H9 (cell line): ENCODE measurements at regions not wholly inside any gene's neighbourhood (a gene's known extent, or its start where the extent isn't known, plus 50 kb on each side); places are given as distances from the start of the nearest gene placed in this dataset.

Source experiments
- DNase-seq: peaks from one replicate; pipeline ENCODE4 v3.0.0-alpha.2; 2017
- H2AFZ ChIP-seq: one replicate; pipeline ENCODE4 v1.6.1; 2013; ENCODE audit warnings: mild to moderate bottlenecking, low read length, control low read depth, moderate library complexity
- H2AK5ac ChIP-seq: 2 replicates; pipeline ENCODE4 v1.6.1; 2013; ENCODE audit warnings: low read length, control low read depth, mixed read lengths; ENCODE audit not compliant: insufficient read length
- H2BK120ac ChIP-seq: one replicate; pipeline ENCODE4 v1.6.1; 2013; ENCODE audit warnings: low read depth, mild to moderate bottlenecking, low read length, control low read depth, inconsistent platforms; ENCODE audit not compliant: poor library complexity, severe bottlenecking
- H2BK12ac ChIP-seq: 2 replicates; pipeline ENCODE4 v1.6.1; 2013; ENCODE audit warnings: low read length, control low read depth, mixed read lengths, low read depth; ENCODE audit not compliant: insufficient read length
- H2BK15ac ChIP-seq: 2 replicates; pipeline ENCODE4 v1.6.1; 2013; ENCODE audit warnings: low read depth, low read length, control low read depth
- H2BK20ac ChIP-seq: one replicate; pipeline ENCODE4 v1.6.1; 2013; ENCODE audit warnings: low read depth, mild to moderate bottlenecking, low read length, control low read depth, inconsistent platforms; ENCODE audit not compliant: poor library complexity, severe bottlenecking
- H2BK5ac ChIP-seq: 2 replicates; pipeline ENCODE4 v1.6.1; 2013; ENCODE audit warnings: low read length, control low read depth, mixed read lengths; ENCODE audit not compliant: insufficient read length
- H3K14ac ChIP-seq: 2 replicates; pipeline ENCODE4 v1.6.1; 2013; ENCODE audit warnings: low read length, control low read depth; ENCODE audit not compliant: insufficient read depth
- H3K18ac ChIP-seq: 2 replicates; pipeline ENCODE4 v1.6.1; 2013; ENCODE audit warnings: low read depth, mild to moderate bottlenecking, mixed read lengths, low read length, control low read depth; ENCODE audit not compliant: insufficient read length
- H3K23ac ChIP-seq: 2 replicates; pipeline ENCODE4 v1.6.1; 2013; ENCODE audit warnings: low read length, control low read depth, mixed read lengths, low read depth; ENCODE audit not compliant: insufficient read length
- H3K23me2 ChIP-seq: 2 replicates; pipeline ENCODE4 v1.6.1; 2013; ENCODE audit warnings: low read depth, mild to moderate bottlenecking, mixed read lengths, low read length, control low read depth; ENCODE audit not compliant: insufficient read length, poor library complexity, severe bottlenecking
- H3K27ac ChIP-seq: 2 replicates; pipeline ENCODE4 v1.5.1; 2013; ENCODE audit warnings: low read length, control low read depth, mixed read lengths, low read depth; ENCODE audit not compliant: insufficient read length
- H3K27me3 ChIP-seq: 2 replicates; pipeline ENCODE4 v1.6.1; 2013; ENCODE audit warnings: low read length, control low read depth, inconsistent platforms; ENCODE audit not compliant: insufficient read depth
- H3K4ac ChIP-seq: 2 replicates; pipeline ENCODE4 v1.6.1; 2013; ENCODE audit warnings: low read depth, mild to moderate bottlenecking, control low read depth, inconsistent platforms, low read length, moderate library complexity
- H3K4me1 ChIP-seq: 2 replicates; pipeline ENCODE4 v1.6.1; 2013; ENCODE audit warnings: low read length, control low read depth, inconsistent platforms; ENCODE audit not compliant: insufficient read depth
- H3K4me2 ChIP-seq: 2 replicates; pipeline ENCODE4 v1.6.1; 2013; ENCODE audit warnings: low read length, control low read depth, mixed read lengths; ENCODE audit not compliant: insufficient read length, insufficient read depth
- H3K56ac ChIP-seq: 2 replicates; pipeline ENCODE4 v1.6.1; 2013; ENCODE audit warnings: low read depth, mild to moderate bottlenecking, mixed read lengths, low read length, control low read depth; ENCODE audit not compliant: insufficient read length
- H3K79me1 ChIP-seq: 2 replicates; pipeline ENCODE4 v1.6.1; 2013; ENCODE audit warnings: low read depth, mild to moderate bottlenecking, moderate library complexity, low read length, control low read depth, inconsistent platforms; ENCODE audit not compliant: insufficient read depth, poor library complexity, severe bottlenecking
- H3K79me2 ChIP-seq: 2 replicates; pipeline ENCODE4 v1.6.1; 2013; ENCODE audit warnings: low read length, control low read depth, inconsistent platforms; ENCODE audit not compliant: insufficient read depth
- H3K9ac ChIP-seq: 2 replicates; pipeline ENCODE4 v1.6.1; 2013; ENCODE audit warnings: low read length, control low read depth, mixed read lengths; ENCODE audit not compliant: insufficient read length; ENCODE audit errors: extremely low read depth
- H3K9me3 ChIP-seq: one replicate; pipeline ENCODE4 v1.6.1; 2013; ENCODE audit warnings: low read depth, low read length, inconsistent platforms; ENCODE audit not compliant: control insufficient read depth
- H3T11ph ChIP-seq: one replicate; pipeline ENCODE4 v1.6.1; 2013; ENCODE audit warnings: mild to moderate bottlenecking, low read length, control low read depth, inconsistent platforms
- H4K20me1 ChIP-seq: one replicate; pipeline ENCODE4 v1.6.1; 2013; ENCODE audit not compliant: control insufficient read depth, insufficient read length, insufficient read depth
- H4K5ac ChIP-seq: 2 replicates; pipeline ENCODE4 v1.6.1; 2013; ENCODE audit warnings: low read depth, mild to moderate bottlenecking, mixed read lengths, low read length, control low read depth; ENCODE audit not compliant: insufficient read length
- H4K8ac ChIP-seq: replicated peaks from 2 replicates; pipeline ENCODE4 v1.6.1; 2013; ENCODE audit warnings: low read length, control low read depth, mixed read lengths, low read depth; ENCODE audit not compliant: insufficient read length
- H4K91ac ChIP-seq: 2 replicates; pipeline ENCODE4 v1.6.1; 2013; ENCODE audit warnings: low read depth, mild to moderate bottlenecking, moderate library complexity, mixed read lengths, low read length, control low read depth; ENCODE audit not compliant: insufficient read length
- H3K27ac Mint-ChIP-seq, 3 experiments: 2 replicates in 2 of 3; 3 replicates in 1 of 3; pipeline ENCODE4 v1.8.0; 2020 to 2021; ENCODE audit warnings: mixed read lengths in 3 of 3, mild to moderate bottlenecking in 1 of 3, moderate library complexity in 1 of 3
- H3K27me3 Mint-ChIP-seq: 2 replicates; pipeline ENCODE4 v1.8.0; 2021; ENCODE audit warnings: low read depth, mild to moderate bottlenecking, moderate library complexity, mixed read lengths
- H3K36me3 Mint-ChIP-seq, 3 experiments: 2 replicates in 2 of 3; 3 replicates in 1 of 3; pipeline ENCODE4 v1.8.0; 2020 to 2021; ENCODE audit warnings: low read depth in 3 of 3, mixed read lengths in 3 of 3; ENCODE audit not compliant: insufficient read depth in 1 of 3
- H3K4me1 Mint-ChIP-seq, 2 experiments: 2 replicates each; pipeline ENCODE4 v1.8.0; 2020; ENCODE audit warnings: mixed read lengths in 2 of 2
- H3K4me3 Mint-ChIP-seq, 2 experiments: 2 replicates in 1 of 2; 3 replicates in 1 of 2; pipeline ENCODE4 v1.8.0; 2020 to 2021; ENCODE audit warnings: mild to moderate bottlenecking in 2 of 2, mixed read lengths in 2 of 2, moderate library complexity in 1 of 2
- H3K9me3 Mint-ChIP-seq, 2 experiments: 2 replicates in 1 of 2; 3 replicates in 1 of 2; pipeline ENCODE4 v1.8.0; 2020; ENCODE audit warnings: mild to moderate bottlenecking in 2 of 2, mixed read lengths in 2 of 2, moderate library complexity in 1 of 2
- CTCF ChIP-seq: fragments of 200-600 bp; sonication (generic); conservative IDR thresholded peaks from 3 replicates; pipeline ENCODE4 v1.8.0; 2021; ENCODE audit warnings: antibody characterized with exemption, mild to moderate bottlenecking
- WGBS: extraction: QIAGEN DNeasy Blood & Tissue Kit; methylation state at CpG from one replicate; pipeline ENCODE4 v1.1.7; 2013; ENCODE audit warnings: missing lambda C conversion rate, low lambda C conversion rate, mixed read lengths; ENCODE audit not compliant: insufficient read length; ENCODE audit errors: extremely low coverage; 5-methylcytosine and 5-hydroxymethylcytosine counted together

GRCh38 chr19:32231691-32232090 is 113.7 kb upstream of the ZNF507 start:
- Histone ChIP-seq H3T11ph (no peak overlapping the region), H3K23me2 (no peaks in the 10 kb centered on the region), H2BK20ac (no peak overlapping the region), H3K27ac (no peak overlapping the region), H2AK5ac (no peak overlapping the region), H3K9ac (no peak overlapping the region), H3K18ac (no peak overlapping the region), H2BK15ac (no peak overlapping the region), H3K4me2 (no peak overlapping the region), H3K14ac (no peak overlapping the region), H3K23ac (no peak overlapping the region), H2AFZ (no peak overlapping the region), H3K27me3 (no peaks in the 10 kb centered on the region), H3K4me1 (no peaks in the 10 kb centered on the region), H3K79me1 (no peaks in the 10 kb centered on the region), H2BK12ac (no peak overlapping the region), H3K56ac (no peak overlapping the region), H2BK5ac (no peak overlapping the region), H2BK120ac (no peak overlapping the region), H3K4ac (no peak overlapping the region), H4K91ac (no peak overlapping the region), H3K9me3 (no peaks in the 10 kb centered on the region), H3K79me2 (no peaks in the 10 kb centered on the region), H4K20me1 (no peaks in the 10 kb centered on the region), H4K5ac (no peak overlapping the region), H4K8ac (no peak overlapping the region)
- TF ChIP-seq CTCF = no peak
- DNase-seq = no peak
- Mint-ChIP-seq H3K36me3 (no peaks in the 10 kb centered on the region), H3K4me3 (no peak overlapping the region), H3K27me3 (peaks cover 6% of the 10 kb centered on the region; the same call in 1 of the 2 replicates), H3K9me3 (no peaks in the 10 kb centered on the region), H3K4me1 (no peaks in the 10 kb centered on the region), H3K27ac (no peak overlapping the region)
- no CpG with 5 or more reads among the region's 6 CpGs for WGBS
